ENCODE measurements at regions not wholly inside any gene's neighbourhood (a gene's known extent, or its start where the extent isn't known, plus 50 kb on each side); places are given as distances from the start of the nearest gene placed in this dataset.
A peak's percentile ranks its signal among the peaks of the same experiment; 100 is the strongest.

- H3K4me1 ChIP-seq: no peaks in the 10 kb centered on the region
- 0 out of 22 replicates have a peak, but pooled peaks cover 0 to 2% (median 0%) of the 10 kb centered on the region in 11 experiments for H3K36me3 ChIP-seq
- peaks cover 25 to 52% (median 34%) of the 10 kb centered on the region in 11 experiments for H3K9me3 ChIP-seq (replicated peaks in 1 of 11)
- H3K4me2 ChIP-seq: no peak overlapping the region
- H3K27me3 ChIP-seq: no peaks in the 10 kb centered on the region
- H3K9ac ChIP-seq: no peak overlapping the region
- H3K27ac ChIP-seq: no peak overlapping the region
- no peak for TF ChIP-seq Cebpa-rat (IDR thresholded peaks at IDR 0.05)
- no peaks in the 10 kb centered on the region for H4K20me1 ChIP-seq
- no peak overlapping the region for H3K4me3 ChIP-seq
Observed at GRCh38 chr9:79847074-79847473, 275.3 kb downstream of the TLE4 start.

DNA sequence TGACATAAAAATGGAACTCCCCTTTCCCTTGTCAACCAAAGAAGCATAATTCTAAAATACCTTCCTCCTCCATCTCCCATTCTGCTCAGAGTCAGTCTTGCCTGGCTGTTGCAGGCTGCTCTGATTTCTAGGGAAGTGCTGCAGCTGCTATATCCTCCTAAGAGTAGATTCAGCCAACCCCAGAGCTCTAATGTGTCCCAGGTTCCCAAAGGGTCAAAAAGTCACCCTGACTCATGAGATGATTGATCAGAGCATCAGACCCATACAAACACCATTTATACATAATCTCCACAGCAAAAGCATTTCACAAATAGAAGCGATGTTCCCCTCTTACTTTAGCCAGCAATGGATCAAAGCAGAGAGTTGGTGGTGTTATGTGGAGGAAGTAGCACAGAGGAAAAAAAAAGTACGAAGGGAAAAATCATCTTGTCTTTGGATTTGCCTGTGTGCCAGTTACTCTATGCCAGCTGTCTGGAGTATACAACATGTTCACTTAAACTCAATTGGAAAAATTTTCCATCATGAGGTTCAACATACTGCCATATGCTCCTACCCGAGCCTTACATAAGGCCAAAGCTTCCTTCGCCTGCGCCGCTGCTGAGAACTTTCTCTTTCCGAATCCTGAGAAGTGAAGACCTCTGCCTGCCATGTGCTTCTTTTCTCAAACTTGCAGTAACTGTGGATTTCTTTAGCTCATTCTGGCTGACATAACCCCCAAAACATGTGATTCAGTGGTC is 258.0 kb downstream of the TLE4 start:
- Histone ChIP-seq H3K36me3 (no peaks in the 10 kb centered on the region), H3K9me3 (replicated peaks in 1 of 11) (peaks cover 0 to 87% (median 69%) of the 10 kb centered on the region in 11 experiments; a peak in 18 of 22 replicates), H4K20me1 (no peaks in the 10 kb centered on the region), H3K27ac (no peak overlapping the region), H3K27me3 (no peaks in the 10 kb centered on the region), H3K4me3 (no peak overlapping the region), H3K9ac (no peak overlapping the region), H3K4me1 (peaks cover 0 to 27% (median 6%) of the 10 kb centered on the region in 10 experiments; a peak in 13 of 20 replicates), H3K4me2 (peak overlapping the region in 4 of 11 experiments; percentile 0 to 19 (median 12); a peak in 2 of 22 replicates)
- TF ChIP-seq Cebpa-rat (IDR thresholded peaks at IDR 0.05): no peak

- Histone ChIP-seq H3K27me3 (peaks cover 0 to 6% (median 0%) of the 10 kb centered on the region in 11 experiments; a peak in 1 of 22 replicates), H3K9ac (no peak overlapping the region), H3K36me3 (no peaks in the 10 kb centered on the region), H3K4me2 (peak overlapping the region in 7 of 11 experiments; percentile 16 to 57 (median 42); a peak in 13 of 22 replicates), H3K27ac (no peak overlapping the region), H3K4me3 (no peak overlapping the region), H3K9me3 (replicated peaks in 1 of 11) (peaks cover 0 to 64% (median 51%) of the 10 kb centered on the region in 11 experiments; a peak in 19 of 22 replicates), H3K4me1 (peaks cover 17 to 61% (median 47%) of the 10 kb centered on the region in 10 experiments), H4K20me1 (no peaks in the 10 kb centered on the region)
- TF ChIP-seq Cebpa-rat (IDR thresholded peaks at IDR 0.05): no peak
Observed at GRCh38 chr9:79824265-79824664, 252.5 kb downstream of the TLE4 start.

GRCh38 chr9:79817438-79818004 is 245.8 kb downstream of the TLE4 start:
- H4K20me1 ChIP-seq: no peaks in the 10 kb centered on the region
- no peaks in the 10 kb centered on the region for H3K36me3 ChIP-seq
- peaks cover 0 to 3% (median 0%) of the 10 kb centered on the region in 11 experiments; a peak in 5 of 22 replicates for H3K9me3 ChIP-seq (replicated peaks in 1 of 11)
- peaks cover 0 to 6% (median 0%) of the 10 kb centered on the region in 11 experiments; a peak in 1 of 22 replicates for H3K27me3 ChIP-seq
- H3K4me1 ChIP-seq: peaks cover 71 to 99% (median 97%) of the 10 kb centered on the region in 10 experiments
- H3K9ac ChIP-seq: peak overlapping the region in 5 of 11 experiments; percentile 21 to 66 (median 39); a peak in 11 of 22 replicates
- H3K4me3 ChIP-seq: no peak overlapping the region; a peak in 1 of 20 replicates
- peak overlapping the region; percentile 63 to 92 (median 81) for H3K4me2 ChIP-seq
- TF ChIP-seq Cebpa-rat (IDR thresholded peaks at IDR 0.05): peak in 1 of 11 experiments; percentile 65; a peak in 1 of 22 replicates
- peak overlapping the region in 7 of 11 experiments; percentile 12 to 85 (median 68); a peak in 12 of 22 replicates for H3K27ac ChIP-seq

DNA sequence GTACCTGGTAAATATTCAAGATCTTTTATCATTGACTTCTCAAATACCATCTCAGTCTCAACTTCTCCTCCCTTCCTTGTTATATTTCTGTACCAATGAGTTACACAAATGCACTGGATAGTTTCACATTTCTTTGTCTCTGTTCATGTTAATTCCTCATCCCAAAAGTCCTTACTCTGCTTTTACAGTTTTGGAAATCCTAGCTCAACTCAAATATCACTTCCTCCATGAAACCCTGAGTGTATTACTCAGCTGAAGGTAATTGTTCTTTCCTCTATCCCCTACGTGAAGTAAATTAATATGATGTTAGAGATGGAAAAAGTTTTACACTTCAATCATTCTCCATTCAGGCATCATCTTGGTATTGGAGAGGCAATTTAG is 241.5 kb downstream of the TLE4 start:
- H3K4me3 ChIP-seq: peak overlapping the region; percentile 42 to 60 (median 55)
- peak overlapping the region in 10 of 11 experiments; percentile 53 to 88 (median 74); a peak in 21 of 22 replicates for H3K27ac ChIP-seq
- peak overlapping the region; percentile 73 to 92 (median 87) for H3K4me2 ChIP-seq
- H3K4me1 ChIP-seq: peaks cover 69 to 96% (median 87%) of the 10 kb centered on the region in 10 experiments
- H3K9ac ChIP-seq: peak overlapping the region in 10 of 11 experiments; percentile 14 to 77 (median 59); a peak in 16 of 22 replicates
- no peaks in the 10 kb centered on the region for H3K27me3 ChIP-seq
- no peaks in the 10 kb centered on the region for H4K20me1 ChIP-seq
- H3K36me3 ChIP-seq: no peaks in the 10 kb centered on the region
- TF ChIP-seq Cebpa-rat (IDR thresholded peaks at IDR 0.05): no peak
- H3K9me3 ChIP-seq (replicated peaks in 1 of 11): no peaks in the 10 kb centered on the region

GRCh38 chr9:79812507-79813257 is 240.9 kb downstream of the TLE4 start:
- Histone ChIP-seq H3K9me3 (replicated peaks in 1 of 11) (no peaks in the 10 kb centered on the region), H3K4me2 (peak overlapping the region; percentile 73 to 92 (median 87)), H3K27ac (peak overlapping the region in 10 of 11 experiments; percentile 53 to 88 (median 74); a peak in 21 of 22 replicates), H3K4me1 (peaks cover 63 to 96% (median 82%) of the 10 kb centered on the region in 10 experiments), H3K27me3 (no peaks in the 10 kb centered on the region), H3K36me3 (no peaks in the 10 kb centered on the region), H3K4me3 (peak overlapping the region; percentile 42 to 60 (median 55)), H3K9ac (peak overlapping the region; percentile 14 to 77 (median 58); a peak in 19 of 22 replicates), H4K20me1 (no peaks in the 10 kb centered on the region)
- TF ChIP-seq Cebpa-rat (IDR thresholded peaks at IDR 0.05): peak in 1 of 11 experiments; percentile 47; a peak in 2 of 22 replicates

DNA sequence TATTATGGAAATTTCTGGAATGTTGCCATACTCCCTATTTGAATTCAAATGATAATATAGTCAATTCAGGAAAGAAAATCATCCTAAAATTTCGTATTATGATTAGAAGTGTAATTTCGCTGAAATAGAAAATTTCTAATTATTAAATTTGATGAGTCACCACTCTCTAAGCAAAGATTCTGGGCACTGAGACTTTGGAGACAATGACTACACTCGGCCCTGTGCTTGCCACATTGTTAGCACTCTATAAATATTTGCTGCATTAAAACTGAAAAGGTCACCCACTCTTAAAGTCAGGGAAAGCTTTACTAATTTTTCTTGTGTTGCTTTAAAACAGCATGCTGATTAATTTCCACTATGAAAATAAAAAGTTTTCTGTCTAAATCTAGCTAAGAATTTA is 240.3 kb downstream of the TLE4 start:
- Histone ChIP-seq H3K4me2 (peak overlapping the region; percentile 73 to 92 (median 87); a peak in 21 of 22 replicates), H3K36me3 (no peaks in the 10 kb centered on the region), H3K4me3 (peak overlapping the region in 6 of 10 experiments; percentile 42 to 58 (median 52); a peak in 9 of 20 replicates), H3K27ac (peak overlapping the region in 10 of 11 experiments; percentile 47 to 88 (median 74); a peak in 19 of 22 replicates), H3K4me1 (peaks cover 57 to 91% (median 76%) of the 10 kb centered on the region in 10 experiments), H3K9ac (peak overlapping the region in 6 of 11 experiments; percentile 15 to 77 (median 68); a peak in 11 of 22 replicates), H3K9me3 (replicated peaks in 1 of 11) (no peaks in the 10 kb centered on the region), H3K27me3 (no peaks in the 10 kb centered on the region), H4K20me1 (no peaks in the 10 kb centered on the region)
- no peak for TF ChIP-seq Cebpa-rat (IDR thresholded peaks at IDR 0.05)

GRCh38 chr9:79809931-79810330 is 238.2 kb downstream of the TLE4 start:
- Histone ChIP-seq H4K20me1 (no peaks in the 10 kb centered on the region), H3K4me3 (no peak overlapping the region), H3K27ac (peak overlapping the region in 4 of 11 experiments; percentile 81 to 88 (median 86); a peak in 6 of 22 replicates), H3K4me1 (peaks cover 44 to 71% (median 58%) of the 10 kb centered on the region in 10 experiments), H3K4me2 (peak overlapping the region; percentile 42 to 92 (median 73); a peak in 18 of 22 replicates), H3K9ac (no peak overlapping the region), H3K36me3 (no peaks in the 10 kb centered on the region), H3K9me3 (replicated peaks in 1 of 11) (no peaks in the 10 kb centered on the region), H3K27me3 (no peaks in the 10 kb centered on the region)
- TF ChIP-seq Cebpa-rat (IDR thresholded peaks at IDR 0.05): no peak

Measured in BLaER1 treated with 17β-estradiol and CSF1 and Interleukin-3, amounts not matched to agents 10 nM and 100 nM (cell line).